ENCODE measurements at regions not wholly inside any gene's neighbourhood (a gene's known extent, or its start where the extent isn't known, plus 50 kb on each side); places are given as distances from the start of the nearest gene placed in this dataset.
"Not testable (repeated sequence)": the region's sequence is repeated elsewhere in the genome, so short reads cannot be mapped to it uniquely, and the experiment has no call there.

- DNase-seq (ENCODE audit: low spot score), result no peak
- in situ Hi-C loops (cut with MboI; ENCODE audit: low sequenced_read_pairs, unreplicated experiment), result no loop called here
- no peak for TF ChIP-seq CTCF (IDR thresholded peaks at IDR 0.05; ENCODE audit: borderline replicate concordance, control extremely low read depth, extremely low read depth, insufficient read depth, missing control alignments)
Observed at GRCh38 chrX:87140800-87141483, 376.7 kb upstream of the KLHL4 start.

- no peak for TF ChIP-seq CTCF (IDR thresholded peaks at IDR 0.05; ENCODE audit: borderline replicate concordance, control extremely low read depth, extremely low read depth, insufficient read depth, missing control alignments)
- DNase-seq (ENCODE audit: low spot score), result no peak
- in situ Hi-C loops (cut with MboI; ENCODE audit: low sequenced_read_pairs, unreplicated experiment), result no loop called here
Observed at GRCh38 chrX:87160435-87161010, 357.1 kb upstream of the KLHL4 start.

- no peak for DNase-seq (ENCODE audit: low spot score)
- in situ Hi-C loops (cut with MboI; ENCODE audit: low sequenced_read_pairs, unreplicated experiment), result no loop called here
- TF ChIP-seq CTCF (IDR thresholded peaks at IDR 0.05; ENCODE audit: borderline replicate concordance, control extremely low read depth, extremely low read depth, insufficient read depth, missing control alignments), result no peak
Observed at GRCh38 chrX:87167841-87168240, 349.8 kb upstream of the KLHL4 start.

GRCh38 chrX:87178009-87178408 lies 339.6 kb upstream of the KLHL4 start:
- in situ Hi-C loops (cut with MboI; ENCODE audit: low sequenced_read_pairs, unreplicated experiment), result not testable (repeated sequence)

More at GRCh38 chrX:87178009-87178408, 339.6 kb upstream of the KLHL4 start:
- not testable (repeated sequence) for DNase-seq (ENCODE audit: low spot score)

Data from GM13976 (cell line).